ENCODE measurements at regions not wholly inside any gene's neighbourhood (a gene's known extent, or its start where the extent isn't known, plus 50 kb on each side); places are given as distances from the start of the nearest gene placed in this dataset.

DNA sequence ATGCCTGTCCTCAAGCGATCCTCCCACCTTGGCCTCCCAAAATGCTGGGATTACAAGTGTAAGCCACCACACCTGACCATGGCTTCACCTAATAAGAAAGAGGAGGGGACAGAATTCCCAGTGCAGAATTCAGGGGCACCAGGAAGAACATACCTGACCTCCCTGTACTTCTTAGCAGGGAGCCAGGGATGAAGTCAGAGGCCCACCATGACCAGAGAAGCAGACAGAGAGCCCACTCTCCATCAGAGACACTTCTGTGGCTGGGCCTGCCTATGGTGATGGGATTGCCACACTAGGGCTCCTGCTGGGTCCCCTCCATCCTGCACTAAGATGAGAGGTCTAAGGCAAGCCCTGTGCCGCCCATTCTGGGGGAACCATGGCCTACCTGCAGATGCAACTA is 157.4 kb upstream of the LYZL2 start:
- Histone ChIP-seq H3K27ac (no peak overlapping the region), H3K4me3 (no peak overlapping the region), H3K9me3 (no peaks in the 10 kb centered on the region), H3K4me1 (peaks cover 10 to 38% (median 13%) of the 10 kb centered on the region in 3 donors), H3K36me3 (no peaks in the 10 kb centered on the region), H3K27me3 (peaks cover 0 to 11% (median 0%) of the 10 kb centered on the region in 4 donors)
- no peak for DNase-seq
- intact Hi-C loops (cut with DNase I) = loop anchor here (10.0 kb wide), 1 partner anchor 1028 kb away; no protein-coding TSS in a partner anchor
- no peak for TF ChIP-seq POLR2A (IDR thresholded peaks at IDR 0.05)
- TF ChIP-seq, protein P1, sequence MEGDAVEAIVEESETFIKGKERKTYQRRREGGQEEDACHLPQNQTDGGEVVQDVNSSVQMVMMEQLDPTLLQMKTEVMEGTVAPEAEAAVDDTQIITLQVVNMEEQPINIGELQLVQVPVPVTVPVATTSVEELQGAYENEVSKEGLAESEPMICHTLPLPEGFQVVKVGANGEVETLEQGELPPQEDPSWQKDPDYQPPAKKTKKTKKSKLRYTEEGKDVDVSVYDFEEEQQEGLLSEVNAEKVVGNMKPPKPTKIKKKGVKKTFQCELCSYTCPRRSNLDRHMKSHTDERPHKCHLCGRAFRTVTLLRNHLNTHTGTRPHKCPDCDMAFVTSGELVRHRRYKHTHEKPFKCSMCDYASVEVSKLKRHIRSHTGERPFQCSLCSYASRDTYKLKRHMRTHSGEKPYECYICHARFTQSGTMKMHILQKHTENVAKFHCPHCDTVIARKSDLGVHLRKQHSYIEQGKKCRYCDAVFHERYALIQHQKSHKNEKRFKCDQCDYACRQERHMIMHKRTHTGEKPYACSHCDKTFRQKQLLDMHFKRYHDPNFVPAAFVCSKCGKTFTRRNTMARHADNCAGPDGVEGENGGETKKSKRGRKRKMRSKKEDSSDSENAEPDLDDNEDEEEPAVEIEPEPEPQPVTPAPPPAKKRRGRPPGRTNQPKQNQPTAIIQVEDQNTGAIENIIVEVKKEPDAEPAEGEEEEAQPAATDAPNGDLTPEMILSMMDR (IDR thresholded peaks at IDR 0.05) = no peak
- 80 to 100% methylated on average over 1 of the region's 2 CpGs for WGBS, 2 donors

GRCh38 chr10:30786131-30786530 is 156.6 kb upstream of the LYZL2 start:
- TF ChIP-seq, protein P1 (IDR thresholded peaks at IDR 0.05) = no peak
- TF ChIP-seq POLR2A (IDR thresholded peaks at IDR 0.05) = no peak
- Histone ChIP-seq H3K27ac (peak overlapping the region; percentile 84 to 97 (median 91)), H3K4me3 (no peak overlapping the region), H3K36me3 (no peaks in the 10 kb centered on the region), H3K27me3 (peaks cover 0 to 11% (median 0%) of the 10 kb centered on the region in 4 donors), H3K9me3 (no peaks in the 10 kb centered on the region), H3K4me1 (peaks cover 10 to 38% (median 13%) of the 10 kb centered on the region in 3 donors)
- no peak for DNase-seq
- intact Hi-C loops (cut with DNase I) = loop anchor here (10.0 kb wide), 1 partner anchor 1029 kb away; no protein-coding TSS in a partner anchor

DNA sequence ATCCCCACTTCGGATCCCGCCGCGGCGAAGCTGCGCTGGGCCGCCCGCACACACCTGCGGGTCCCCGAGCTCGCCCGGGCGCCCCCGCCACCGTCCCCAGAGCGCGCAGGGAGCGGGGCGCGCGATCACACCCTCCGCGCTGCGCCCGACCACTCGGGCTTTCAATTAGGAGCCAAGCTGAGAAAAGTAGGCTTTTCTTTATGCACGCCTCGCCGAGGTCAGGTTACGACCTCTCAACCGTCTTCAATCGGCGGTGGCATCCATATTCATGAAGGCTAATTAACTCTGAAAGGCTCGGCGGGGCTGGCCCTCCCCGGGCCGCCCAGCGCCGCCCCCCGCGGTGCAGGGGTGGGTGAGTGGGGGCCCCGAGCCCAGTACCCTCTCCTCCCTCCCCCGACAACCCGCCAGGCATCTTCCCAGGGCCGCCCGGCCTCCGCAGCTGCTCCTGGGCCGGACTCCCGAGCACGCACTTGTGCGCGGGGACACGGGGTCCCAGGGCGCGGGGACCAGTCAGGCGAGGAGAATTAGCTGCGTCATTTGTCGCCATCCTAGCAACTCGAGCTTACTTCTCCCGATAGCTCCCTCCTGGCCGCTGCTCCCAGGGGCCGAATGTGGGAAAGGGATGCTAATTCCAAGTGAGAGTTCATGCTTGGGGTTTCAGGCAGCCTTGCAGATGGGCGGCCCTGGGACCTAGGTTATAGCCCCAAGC is 155.5 kb upstream of the LYZL2 start:
- Histone ChIP-seq H3K27me3 (peaks cover 0 to 11% (median 0%) of the 10 kb centered on the region in 4 donors), H3K36me3 (no peaks in the 10 kb centered on the region), H3K9me3 (no peaks in the 10 kb centered on the region), H3K27ac (peak overlapping the region; percentile 84 to 97 (median 91)), H3K4me3 (peak overlapping the region; percentile 40 to 88 (median 60)), H3K4me1 (peaks cover 10 to 38% (median 13%) of the 10 kb centered on the region in 3 donors)
- DNase-seq = no peak
- peak in 2 of 4 donors; percentile 48 to 54 for TF ChIP-seq POLR2A (IDR thresholded peaks at IDR 0.05)
- TF ChIP-seq, protein P1 (IDR thresholded peaks at IDR 0.05) = peak in 1 of 6 experiments; percentile 10
- 0% methylated on average over 15 to 20 of the region's 63 CpGs for WGBS, 2 donors
- intact Hi-C loops (cut with DNase I) = loop anchor here (10.0 kb wide), 1 partner anchor 1030 kb away; no protein-coding TSS in a partner anchor

- WGBS, 2 donors = 1 to 7% methylated on average over 4 to 5 of the region's 5 CpGs
- no peaks in the 10 kb centered on the region for H3K9me3 ChIP-seq
- DNase-seq = no peak
- peaks cover 10 to 38% (median 13%) of the 10 kb centered on the region in 3 donors for H3K4me1 ChIP-seq
- TF ChIP-seq, protein P1 (IDR thresholded peaks at IDR 0.05) = no peak
- no peak for TF ChIP-seq POLR2A (IDR thresholded peaks at IDR 0.05)
- H3K4me3 ChIP-seq = peak overlapping the region; percentile 40 to 88 (median 60)
- H3K27ac ChIP-seq = peak overlapping the region; percentile 84 to 97 (median 91)
- H3K27me3 ChIP-seq = peaks cover 0 to 11% (median 0%) of the 10 kb centered on the region in 4 donors
- intact Hi-C loops (cut with DNase I) = loop anchor here (10.0 kb wide), 1 partner anchor 1030 kb away; no protein-coding TSS in a partner anchor
- H3K36me3 ChIP-seq = no peaks in the 10 kb centered on the region
Observed at GRCh38 chr10:30784524-30784896, 155.0 kb upstream of the LYZL2 start.

GRCh38 chr10:30783939-30784501 is 154.5 kb upstream of the LYZL2 start:
- Histone ChIP-seq H3K36me3 (no peaks in the 10 kb centered on the region), H3K4me1 (peaks cover 10 to 38% (median 13%) of the 10 kb centered on the region in 3 donors), H3K27me3 (peaks cover 0 to 11% (median 0%) of the 10 kb centered on the region in 4 donors), H3K4me3 (peak overlapping the region; percentile 40 to 88 (median 60)), H3K9me3 (no peaks in the 10 kb centered on the region), H3K27ac (peak overlapping the region; percentile 84 to 95 (median 88))
- DNase-seq = no peak
- intact Hi-C loops (cut with DNase I) = loop anchor here (10.0 kb wide), 1 partner anchor 1031 kb away; no protein-coding TSS in a partner anchor
- WGBS, 2 donors = 1 to 2% methylated on average over 12 to 15 of the region's 18 CpGs
- TF ChIP-seq, protein P1 (IDR thresholded peaks at IDR 0.05) = peak; percentile 69 to 83 (median 78)
- TF ChIP-seq POLR2A (IDR thresholded peaks at IDR 0.05) = peak in 1 of 4 donors; percentile 7
